Lower leg skin (tissue), 3 donors: ENCODE measurements at regions not wholly inside any gene's neighbourhood (a gene's known extent, or its start where the extent isn't known, plus 50 kb on each side); places are given as distances from the start of the nearest gene placed in this dataset.

Experiments
- POLR2A ChIP-seq, 2 donors: fragments of 450-650 bp; IDR thresholded peaks; one replicate each; pipeline ENCODE4 v1.6.1; 2016 to 2017; ENCODE audit warnings: antibody characterized with exemption in 2 of 2, mild to moderate bottlenecking in 1 of 2, moderate library complexity in 1 of 2
- TF ChIP-seq, protein P1 (sequence below), 3 donors: fragments of 450-650 bp; IDR thresholded peaks; one replicate each; pipeline ENCODE4 v1.5.1; 2016; ENCODE audit warnings: antibody characterized with exemption in 3 of 3, mild to moderate bottlenecking in 3 of 3, moderate library complexity in 2 of 3

- TF ChIP-seq, protein P1, sequence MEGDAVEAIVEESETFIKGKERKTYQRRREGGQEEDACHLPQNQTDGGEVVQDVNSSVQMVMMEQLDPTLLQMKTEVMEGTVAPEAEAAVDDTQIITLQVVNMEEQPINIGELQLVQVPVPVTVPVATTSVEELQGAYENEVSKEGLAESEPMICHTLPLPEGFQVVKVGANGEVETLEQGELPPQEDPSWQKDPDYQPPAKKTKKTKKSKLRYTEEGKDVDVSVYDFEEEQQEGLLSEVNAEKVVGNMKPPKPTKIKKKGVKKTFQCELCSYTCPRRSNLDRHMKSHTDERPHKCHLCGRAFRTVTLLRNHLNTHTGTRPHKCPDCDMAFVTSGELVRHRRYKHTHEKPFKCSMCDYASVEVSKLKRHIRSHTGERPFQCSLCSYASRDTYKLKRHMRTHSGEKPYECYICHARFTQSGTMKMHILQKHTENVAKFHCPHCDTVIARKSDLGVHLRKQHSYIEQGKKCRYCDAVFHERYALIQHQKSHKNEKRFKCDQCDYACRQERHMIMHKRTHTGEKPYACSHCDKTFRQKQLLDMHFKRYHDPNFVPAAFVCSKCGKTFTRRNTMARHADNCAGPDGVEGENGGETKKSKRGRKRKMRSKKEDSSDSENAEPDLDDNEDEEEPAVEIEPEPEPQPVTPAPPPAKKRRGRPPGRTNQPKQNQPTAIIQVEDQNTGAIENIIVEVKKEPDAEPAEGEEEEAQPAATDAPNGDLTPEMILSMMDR (IDR thresholded peaks at IDR 0.05) = no peak
- TF ChIP-seq POLR2A (IDR thresholded peaks at IDR 0.05) = no peak
These were observed 91.6 kb upstream of the ZNF469 start for GRCh38 chr16:88290850-88291830.
